C4-2B (cell line): ENCODE measurements at regions not wholly inside any gene's neighbourhood (a gene's known extent, or its start where the extent isn't known, plus 50 kb on each side); places are given as distances from the start of the nearest gene placed in this dataset.
A peak's percentile ranks its signal among the peaks of the same experiment; 100 is the strongest.

Experiments used
- H3K27ac ChIP-seq: fragments of 450-650 bp; 2 replicates; pipeline ENCODE4 v1.5.1; 2017
- CTCF ChIP-seq: fragments of 450-650 bp; conservative IDR thresholded peaks from 2 replicates; pipeline ENCODE4 v1.5.1; 2017; ENCODE audit warnings: mild to moderate bottlenecking
- ZFX ChIP-seq: fragments of 450-650 bp; IDR thresholded peaks from 2 replicates; pipeline ENCODE4 v1.6.1; 2017

GRCh38 chr5:74224331-74224730 is 416.2 kb downstream of the ENC1 start:
- TF ChIP-seq ZFX (no peak), CTCF (no peak)
- H3K27ac ChIP-seq, result no peak overlapping the region

DNA sequence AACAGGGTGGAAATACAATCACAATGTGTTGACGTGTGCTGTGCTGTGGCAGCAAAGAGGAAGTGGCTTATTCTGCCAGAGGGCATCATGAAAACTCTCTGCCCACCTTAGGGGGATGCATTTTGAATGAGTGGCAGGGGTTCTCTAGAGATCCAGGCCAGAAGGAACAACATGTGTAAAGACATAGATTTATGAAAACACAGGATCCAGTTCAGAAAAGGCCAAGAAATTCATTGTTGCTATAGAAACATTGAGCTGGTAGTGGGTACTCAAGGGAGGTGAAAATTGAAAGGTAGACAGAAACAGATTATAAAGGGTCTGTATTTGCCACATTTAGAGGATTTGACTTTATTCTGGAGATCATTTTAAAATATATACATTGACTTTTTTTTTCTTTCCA is 417.7 kb downstream of the ENC1 start:
- no peak for TF ChIP-seq ZFX
- TF ChIP-seq CTCF, result no peak
- no peak overlapping the region for H3K27ac ChIP-seq

- no peak overlapping the region for H3K27ac ChIP-seq
- TF ChIP-seq ZFX, result no peak
- TF ChIP-seq CTCF, result no peak
These were observed 419.1 kb downstream of the ENC1 start for GRCh38 chr5:74221413-74221812.

DNA sequence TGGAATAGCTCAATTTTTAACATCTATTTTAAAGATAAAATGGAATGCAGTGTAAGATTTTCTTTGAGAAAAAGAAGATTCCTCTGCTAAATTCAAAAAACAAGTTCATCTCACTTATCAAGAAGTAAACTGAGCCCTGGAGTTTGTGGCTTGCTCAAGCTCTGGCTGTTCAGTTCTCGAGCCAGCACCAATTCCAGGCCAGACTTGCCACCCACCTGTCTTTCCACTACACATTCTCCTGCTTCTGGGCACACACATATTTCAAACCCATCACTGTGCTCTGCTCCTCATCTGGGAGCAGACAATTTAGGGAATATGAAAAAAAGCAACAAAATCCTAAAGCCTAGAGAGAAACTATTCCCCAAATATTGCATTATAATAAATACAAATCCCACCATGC is 424.5 kb downstream of the ENC1 start:
- TF ChIP-seq CTCF (no peak), ZFX (no peak)
- no peak overlapping the region for H3K27ac ChIP-seq

DNA sequence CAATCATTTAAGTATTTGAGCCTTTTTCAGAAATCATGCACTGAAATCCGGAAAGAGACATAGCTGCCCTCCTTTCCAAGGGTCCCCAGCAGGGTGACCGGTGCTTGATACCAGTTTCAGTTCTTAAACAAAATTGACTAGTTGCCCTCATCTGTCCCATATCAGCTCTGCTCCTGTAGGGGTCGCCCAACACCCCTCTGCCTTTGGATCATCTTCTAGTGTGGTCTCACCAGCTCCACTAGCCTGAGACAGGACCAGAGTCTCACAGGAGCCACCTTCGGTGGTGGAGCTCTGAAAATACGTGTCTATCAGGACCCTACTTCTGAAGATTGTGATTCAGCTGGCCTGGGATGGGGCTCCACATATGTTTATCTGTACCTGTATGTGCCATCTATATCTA is 428.2 kb downstream of the ENC1 start:
- H3K27ac ChIP-seq, result no peak overlapping the region
- peak; percentile 33 for TF ChIP-seq CTCF
- no peak for TF ChIP-seq ZFX

- TF ChIP-seq ZFX (no peak), CTCF (no peak)
- H3K27ac ChIP-seq, result no peak overlapping the region
These were observed 431.0 kb downstream of the ENC1 start for GRCh38 chr5:74209571-74209970.

DNA sequence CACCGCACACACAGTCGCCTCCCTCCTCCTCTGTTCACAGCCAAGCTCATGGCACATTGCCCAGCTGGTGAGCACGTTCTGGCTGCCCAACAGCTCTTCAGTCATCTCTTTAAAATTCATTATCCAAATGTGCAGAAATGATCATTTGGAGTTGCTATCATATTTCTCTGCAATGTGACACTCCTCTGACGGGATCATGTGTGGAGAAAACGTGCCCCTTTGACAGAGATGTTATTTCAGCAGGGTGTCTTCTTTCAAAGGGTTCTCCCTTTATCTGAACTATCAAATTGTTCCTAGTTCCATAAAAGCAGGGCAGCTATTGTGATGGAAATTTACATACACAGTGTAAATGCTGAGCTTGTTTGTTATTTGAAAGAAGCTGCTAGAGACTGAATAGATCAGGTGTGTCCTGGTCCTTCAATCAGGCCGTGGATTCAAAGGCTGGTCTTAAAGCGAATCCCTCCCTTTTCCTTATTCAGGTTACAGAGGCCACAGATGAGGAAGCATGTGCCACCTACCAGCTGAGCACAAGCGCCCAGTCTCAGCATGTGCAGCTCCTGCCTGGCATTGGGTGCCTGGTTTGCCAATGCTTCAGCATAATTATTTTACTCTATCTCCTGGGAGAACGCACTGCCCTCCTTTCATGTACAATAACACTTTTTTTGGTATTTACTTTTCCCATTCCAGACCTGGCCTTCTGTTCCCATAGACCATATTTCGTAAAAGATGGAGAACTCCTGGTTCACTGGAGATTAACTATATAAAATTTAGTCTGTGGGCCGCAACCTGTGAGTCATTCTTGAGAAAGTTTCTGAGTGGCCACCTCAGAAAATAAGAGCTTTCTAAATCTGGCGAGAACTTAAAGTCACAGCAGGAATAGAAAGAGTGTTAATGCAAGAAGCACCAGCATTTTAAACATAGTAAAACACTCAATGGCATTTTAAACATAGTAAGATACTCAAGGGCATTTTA is 433.7 kb downstream of the ENC1 start:
- H3K27ac ChIP-seq, result no peak overlapping the region
- TF ChIP-seq ZFX, result no peak
- no peak for TF ChIP-seq CTCF
